Sigmoid colon (tissue), 6 donors: ENCODE measurements at regions not wholly inside any gene's neighbourhood (a gene's known extent, or its start where the extent isn't known, plus 50 kb on each side); places are given as distances from the start of the nearest gene placed in this dataset.
A peak's percentile ranks its signal among the peaks of the same experiment; 100 is the strongest.

Experiments used
- DNase-seq: peaks from one replicate; pipeline ENCODE4 v3.0.0-alpha.2; 2019
- H3K27ac ChIP-seq, 4 donors: fragments of 200-600 bp; sonication (generic); one replicate each; pipeline ENCODE4 v1.5.1; 2016 to 2019; ENCODE audit warnings: mild to moderate bottlenecking in 1 of 4
- H3K27me3 ChIP-seq, 3 donors: fragments of 200-600 bp; sonication (generic); one replicate each; pipeline ENCODE4 v1.5.1; 2019; ENCODE audit warnings: mild to moderate bottlenecking in 1 of 3
- H3K36me3 ChIP-seq, 4 donors: fragments of 200-600 bp; sonication (generic); one replicate each; pipeline ENCODE4 v1.5.1; 2016 to 2019
- H3K4me1 ChIP-seq, 4 donors: fragments of 200-600 bp; sonication (generic); one replicate each; pipeline ENCODE4 v1.5.1; 2017 to 2019
- H3K4me3 ChIP-seq, 4 donors: fragments of 200-600 bp; sonication (generic); one replicate each; pipeline ENCODE4 v1.5.1; 2017 to 2019; ENCODE audit warnings: mild to moderate bottlenecking in 2 of 4, moderate library complexity in 1 of 4
- H3K9me3 ChIP-seq, 4 donors: fragments of 200-600 bp in 3 of 4; sonication (generic) in 3 of 4; one replicate each; pipeline versions ENCODE4 v1.5.1 to v1.6.1; 2013 to 2019
- EP300 ChIP-seq, 4 donors: sonication (generic); formaldehyde crosslinking; IDR thresholded peaks; one replicate each; pipeline ENCODE4 v1.6.1; 2017; ENCODE audit warnings: antibody characterized with exemption in 4 of 4
- POLR2A ChIP-seq, 2 donors: fragments of 450-650 bp; IDR thresholded peaks; one replicate each; pipeline ENCODE4 v1.6.1; 2016; ENCODE audit warnings: antibody characterized with exemption in 2 of 2, mild to moderate bottlenecking in 2 of 2, moderate library complexity in 2 of 2
- POLR2AphosphoS5 ChIP-seq, 4 donors: sonication (generic); formaldehyde crosslinking; IDR thresholded peaks; one replicate each; pipeline ENCODE4 v1.6.1; 2017; ENCODE audit warnings: antibody characterized with exemption in 4 of 4
- WGBS, 2 donors: extraction: QIAGEN DNeasy Blood & Tissue Kit; methylation state at CpG; one replicate each; pipeline ENCODE4 v1.1.7; 2013; 5-methylcytosine and 5-hydroxymethylcytosine counted together
- intact Hi-C: fragments of 100-400 bp; cut with DNase I; formaldehyde crosslinking; loops from one replicate; pipeline ENCODE4 v1.15.1; 2023
- TF ChIP-seq, protein P1 (sequence below), 4 experiments: fragments of 450-650 bp in 3 of 4; fragments of 200-600 bp in 1 of 4; IDR thresholded peaks; one replicate each; pipeline ENCODE4 v1.5.1; 2016 to 2019; ENCODE audit warnings: antibody characterized with exemption in 4 of 4, mild to moderate bottlenecking in 3 of 4, moderate library complexity in 2 of 4
- donor health status: healthy with polysubstance abuse.
- donor health status: healthy.

DNA sequence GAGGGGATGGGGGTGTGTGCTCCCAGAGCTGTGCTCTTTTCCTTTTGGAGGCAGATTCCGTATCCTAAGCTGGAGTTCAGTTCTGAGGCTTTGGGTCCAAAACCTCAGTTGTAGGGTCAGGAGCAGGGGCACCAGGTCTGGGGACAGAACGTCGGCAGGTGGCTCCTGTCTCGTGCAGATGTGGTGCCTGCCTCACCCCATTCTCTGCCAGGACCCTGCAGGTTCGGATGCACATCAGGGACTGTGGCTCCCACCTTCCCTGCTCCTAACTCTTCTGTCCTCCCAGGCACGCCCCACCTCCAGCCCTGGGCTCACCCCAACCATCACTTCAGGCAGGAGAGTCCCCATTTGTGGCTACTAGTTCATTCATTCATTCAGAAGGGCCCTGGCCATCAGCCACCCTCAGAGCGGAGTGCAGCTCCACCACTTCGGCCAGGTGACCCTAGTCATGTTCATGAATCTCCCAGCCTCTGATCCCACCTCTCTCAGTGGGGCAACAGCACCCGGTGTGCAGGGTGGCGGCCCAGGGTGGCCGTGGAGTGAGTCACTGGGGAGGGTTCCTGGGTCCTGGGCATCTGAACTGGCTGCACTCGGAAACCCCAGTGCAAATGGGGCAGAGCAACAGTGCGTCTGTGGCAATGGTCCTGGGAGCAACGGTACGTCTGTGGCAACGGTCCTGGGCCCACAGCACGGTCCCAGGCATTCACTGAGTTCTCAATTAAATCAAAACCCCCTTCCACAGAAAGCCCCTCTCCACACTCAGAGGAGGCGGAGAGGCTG lies 100.8 kb upstream of the FAM20C start:
- Histone ChIP-seq H3K36me3 (no peaks in the 10 kb centered on the region), H3K4me3 (no peak overlapping the region), H3K27ac (no peak overlapping the region), H3K9me3 (no peaks in the 10 kb centered on the region), H3K27me3 (no peaks in the 10 kb centered on the region), H3K4me1 (peaks cover 0 to 47% (median 36%) of the 10 kb centered on the region in 4 donors)
- intact Hi-C loops, result no loop called here
- DNase-seq, result peak; percentile 48
- WGBS, 2 donors, result 84 to 90% methylated on average over 18 of the region's 18 CpGs
- TF ChIP-seq POLR2A (IDR thresholded peaks at IDR 0.05), result no peak
- no peak for TF ChIP-seq POLR2AphosphoS5 (IDR thresholded peaks at IDR 0.05)
- TF ChIP-seq EP300 (IDR thresholded peaks at IDR 0.05), result no peak
- TF ChIP-seq, protein P1, sequence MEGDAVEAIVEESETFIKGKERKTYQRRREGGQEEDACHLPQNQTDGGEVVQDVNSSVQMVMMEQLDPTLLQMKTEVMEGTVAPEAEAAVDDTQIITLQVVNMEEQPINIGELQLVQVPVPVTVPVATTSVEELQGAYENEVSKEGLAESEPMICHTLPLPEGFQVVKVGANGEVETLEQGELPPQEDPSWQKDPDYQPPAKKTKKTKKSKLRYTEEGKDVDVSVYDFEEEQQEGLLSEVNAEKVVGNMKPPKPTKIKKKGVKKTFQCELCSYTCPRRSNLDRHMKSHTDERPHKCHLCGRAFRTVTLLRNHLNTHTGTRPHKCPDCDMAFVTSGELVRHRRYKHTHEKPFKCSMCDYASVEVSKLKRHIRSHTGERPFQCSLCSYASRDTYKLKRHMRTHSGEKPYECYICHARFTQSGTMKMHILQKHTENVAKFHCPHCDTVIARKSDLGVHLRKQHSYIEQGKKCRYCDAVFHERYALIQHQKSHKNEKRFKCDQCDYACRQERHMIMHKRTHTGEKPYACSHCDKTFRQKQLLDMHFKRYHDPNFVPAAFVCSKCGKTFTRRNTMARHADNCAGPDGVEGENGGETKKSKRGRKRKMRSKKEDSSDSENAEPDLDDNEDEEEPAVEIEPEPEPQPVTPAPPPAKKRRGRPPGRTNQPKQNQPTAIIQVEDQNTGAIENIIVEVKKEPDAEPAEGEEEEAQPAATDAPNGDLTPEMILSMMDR (IDR thresholded peaks at IDR 0.05), result no peak

DNA sequence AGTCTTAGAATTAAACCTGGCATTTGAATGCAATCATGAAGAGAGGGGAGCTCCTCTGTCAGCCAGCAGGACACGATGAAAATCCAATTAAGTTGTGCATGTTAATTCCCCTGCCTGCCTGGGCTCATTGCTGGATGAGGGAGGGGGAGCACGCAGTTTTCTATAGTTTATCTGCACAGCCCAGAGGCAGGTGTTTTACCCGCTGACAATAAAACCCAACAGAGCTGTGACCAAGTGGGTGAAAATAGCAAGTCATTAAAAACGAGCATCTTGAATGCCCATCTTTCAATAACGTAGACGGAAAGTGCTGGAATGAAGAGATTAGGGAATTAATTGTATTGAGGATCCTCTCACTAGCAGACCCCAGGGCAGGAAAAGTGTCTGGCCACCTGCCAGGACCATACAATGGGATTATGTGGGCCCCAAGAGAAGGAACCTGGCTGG lies 100.1 kb upstream of the FAM20C start:
- intact Hi-C loops, result no loop called here
- Histone ChIP-seq H3K27ac (no peak overlapping the region), H3K4me1 (peaks cover 0 to 43% (median 33%) of the 10 kb centered on the region in 4 donors), H3K9me3 (no peaks in the 10 kb centered on the region), H3K27me3 (no peaks in the 10 kb centered on the region), H3K4me3 (no peak overlapping the region), H3K36me3 (no peaks in the 10 kb centered on the region)
- no peak for DNase-seq
- TF ChIP-seq POLR2AphosphoS5 (IDR thresholded peaks at IDR 0.05), result no peak
- TF ChIP-seq, protein P1 (IDR thresholded peaks at IDR 0.05), result no peak
- no peak for TF ChIP-seq EP300 (IDR thresholded peaks at IDR 0.05)
- TF ChIP-seq POLR2A (IDR thresholded peaks at IDR 0.05), result no peak
- WGBS, 2 donors, result 53 to 75% methylated on average over 6 of the region's 6 CpGs

DNA sequence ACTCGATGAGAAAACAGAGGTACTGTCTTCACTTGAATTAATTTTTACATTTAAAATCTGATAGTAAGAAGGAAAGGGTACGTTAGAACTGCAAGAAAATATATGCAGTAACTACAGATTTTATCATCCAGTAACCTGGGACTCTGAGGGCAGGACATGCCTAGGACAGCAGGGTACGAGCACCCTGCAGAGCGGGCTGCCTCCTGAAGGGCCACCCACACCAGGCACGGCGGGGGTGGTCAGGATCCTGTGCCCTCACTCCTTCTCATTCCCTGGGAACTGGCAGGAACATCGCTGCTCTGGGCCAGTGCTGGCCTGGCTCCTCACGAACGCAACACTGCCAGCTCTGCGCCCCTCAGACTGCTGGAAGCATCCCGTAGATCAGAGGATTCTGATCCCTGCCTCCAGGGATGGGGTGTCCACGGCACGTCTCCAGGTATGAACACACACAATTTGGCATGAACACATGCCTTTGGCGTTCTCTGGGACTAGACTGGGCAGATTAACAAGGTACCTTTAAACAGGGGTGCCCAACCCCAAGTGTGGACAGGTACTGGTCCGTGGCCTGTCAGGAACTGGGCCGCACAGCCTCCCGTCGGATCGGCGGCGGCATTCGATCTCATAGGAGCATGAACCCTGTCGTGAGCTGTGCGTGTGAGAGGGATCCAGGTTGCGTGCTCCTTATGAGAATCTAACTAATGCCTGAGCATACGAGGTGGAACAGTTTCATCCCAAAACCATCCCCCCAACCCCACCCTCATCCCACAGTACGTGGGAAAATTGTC lies 99.3 kb upstream of the FAM20C start:
- no peak for DNase-seq
- no peak overlapping the region for H3K27ac ChIP-seq
- 86 to 94% methylated on average over 27 of the region's 27 CpGs for WGBS, 2 donors
- H3K36me3 ChIP-seq, result no peaks in the 10 kb centered on the region
- H3K9me3 ChIP-seq, result no peaks in the 10 kb centered on the region
- intact Hi-C loops, result no loop called here
- H3K4me1 ChIP-seq, result peaks cover 0 to 34% (median 29%) of the 10 kb centered on the region in 4 donors
- TF ChIP-seq EP300 (IDR thresholded peaks at IDR 0.05), result no peak
- TF ChIP-seq POLR2A (IDR thresholded peaks at IDR 0.05), result no peak
- no peak for TF ChIP-seq POLR2AphosphoS5 (IDR thresholded peaks at IDR 0.05)
- TF ChIP-seq, protein P1 (IDR thresholded peaks at IDR 0.05), result no peak
- H3K27me3 ChIP-seq, result no peaks in the 10 kb centered on the region
- H3K4me3 ChIP-seq, result no peak overlapping the region

- TF ChIP-seq EP300 (IDR thresholded peaks at IDR 0.05) (no peak), POLR2A (IDR thresholded peaks at IDR 0.05) (no peak), POLR2AphosphoS5 (IDR thresholded peaks at IDR 0.05) (no peak)
- TF ChIP-seq, protein P1 (IDR thresholded peaks at IDR 0.05), result no peak
- Histone ChIP-seq H3K27me3 (no peaks in the 10 kb centered on the region), H3K27ac (no peak overlapping the region), H3K4me1 (peaks cover 0 to 22% (median 17%) of the 10 kb centered on the region in 4 donors), H3K4me3 (no peak overlapping the region), H3K36me3 (no peaks in the 10 kb centered on the region), H3K9me3 (no peaks in the 10 kb centered on the region)
- DNase-seq, result no peak
- intact Hi-C loops, result no loop called here
- 93% methylated on average over 6 of the region's 6 CpGs for WGBS, 2 donors
These were observed 98.0 kb upstream of the FAM20C start for GRCh38 chr7:94251-94801.
